DOHH2 (cell line): ENCODE measurements at regions not wholly inside any gene's neighbourhood (a gene's known extent, or its start where the extent isn't known, plus 50 kb on each side); places are given as distances from the start of the nearest gene placed in this dataset.

Experiments
- EZH2phosphoT487 ChIP-seq: fragments of 200-600 bp; sonication (generic); IDR thresholded peaks from 2 replicates; pipeline ENCODE4 v1.6.1; 2017; ENCODE audit warnings: borderline replicate concordance, mild to moderate bottlenecking, antibody characterized with exemption, low read length, moderate library complexity, mixed read lengths
- TF ChIP-seq, protein P1 (sequence below): fragments of 200-600 bp; sonication (generic); IDR thresholded peaks from one replicate; pipeline ENCODE4 v1.5.1; 2014; ENCODE audit warnings: antibody characterized with exemption, mild to moderate bottlenecking, low read depth, low read length; ENCODE audit not compliant: poor library complexity, severe bottlenecking

DNA sequence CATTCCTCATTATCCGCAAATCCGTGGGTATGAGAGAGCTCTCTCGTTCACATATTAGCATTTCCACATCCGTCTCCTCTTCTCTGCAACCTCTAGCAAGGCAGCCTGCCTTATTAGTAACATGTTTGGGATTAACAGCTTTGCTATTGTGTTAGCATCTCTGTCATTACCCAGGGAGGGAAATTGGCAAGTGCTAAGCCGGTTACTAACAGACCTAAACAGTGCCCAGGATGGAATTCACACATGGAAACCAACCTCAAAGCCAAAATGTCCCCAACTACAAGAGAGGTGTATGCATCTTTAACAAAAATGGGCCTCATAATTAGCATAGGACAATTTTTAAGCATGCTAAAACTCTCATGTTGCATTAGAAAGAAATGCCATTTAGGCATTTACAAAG, 309.0 kb upstream of the MEIS1 start:
- TF ChIP-seq, protein P1, sequence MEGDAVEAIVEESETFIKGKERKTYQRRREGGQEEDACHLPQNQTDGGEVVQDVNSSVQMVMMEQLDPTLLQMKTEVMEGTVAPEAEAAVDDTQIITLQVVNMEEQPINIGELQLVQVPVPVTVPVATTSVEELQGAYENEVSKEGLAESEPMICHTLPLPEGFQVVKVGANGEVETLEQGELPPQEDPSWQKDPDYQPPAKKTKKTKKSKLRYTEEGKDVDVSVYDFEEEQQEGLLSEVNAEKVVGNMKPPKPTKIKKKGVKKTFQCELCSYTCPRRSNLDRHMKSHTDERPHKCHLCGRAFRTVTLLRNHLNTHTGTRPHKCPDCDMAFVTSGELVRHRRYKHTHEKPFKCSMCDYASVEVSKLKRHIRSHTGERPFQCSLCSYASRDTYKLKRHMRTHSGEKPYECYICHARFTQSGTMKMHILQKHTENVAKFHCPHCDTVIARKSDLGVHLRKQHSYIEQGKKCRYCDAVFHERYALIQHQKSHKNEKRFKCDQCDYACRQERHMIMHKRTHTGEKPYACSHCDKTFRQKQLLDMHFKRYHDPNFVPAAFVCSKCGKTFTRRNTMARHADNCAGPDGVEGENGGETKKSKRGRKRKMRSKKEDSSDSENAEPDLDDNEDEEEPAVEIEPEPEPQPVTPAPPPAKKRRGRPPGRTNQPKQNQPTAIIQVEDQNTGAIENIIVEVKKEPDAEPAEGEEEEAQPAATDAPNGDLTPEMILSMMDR: no peak
- TF ChIP-seq EZH2phosphoT487: no peak
